Omental fat pad (tissue), 3 donors: ENCODE measurements at regions not wholly inside any gene's neighbourhood (a gene's known extent, or its start where the extent isn't known, plus 50 kb on each side); places are given as distances from the start of the nearest gene placed in this dataset.

Experiments used
- ATAC-seq: fragments of 150-250 bp; one replicate; pipeline ENCODE4 v1.9.1; 2016; ENCODE audit warnings: mild to moderate bottlenecking, moderate library complexity; ENCODE audit not compliant: low FRiP score
- DNase-seq: peaks from one replicate; pipeline ENCODE4 v3.0.0-alpha.2; 2019; ENCODE audit warnings: low spot score
- TF ChIP-seq, protein P1 (sequence below), 3 donors: fragments of 450-650 bp; IDR thresholded peaks; one replicate each; pipeline ENCODE4 v1.5.1; 2016 to 2017; ENCODE audit warnings: antibody characterized with exemption in 3 of 3, mild to moderate bottlenecking in 3 of 3, moderate library complexity in 2 of 3

DNA sequence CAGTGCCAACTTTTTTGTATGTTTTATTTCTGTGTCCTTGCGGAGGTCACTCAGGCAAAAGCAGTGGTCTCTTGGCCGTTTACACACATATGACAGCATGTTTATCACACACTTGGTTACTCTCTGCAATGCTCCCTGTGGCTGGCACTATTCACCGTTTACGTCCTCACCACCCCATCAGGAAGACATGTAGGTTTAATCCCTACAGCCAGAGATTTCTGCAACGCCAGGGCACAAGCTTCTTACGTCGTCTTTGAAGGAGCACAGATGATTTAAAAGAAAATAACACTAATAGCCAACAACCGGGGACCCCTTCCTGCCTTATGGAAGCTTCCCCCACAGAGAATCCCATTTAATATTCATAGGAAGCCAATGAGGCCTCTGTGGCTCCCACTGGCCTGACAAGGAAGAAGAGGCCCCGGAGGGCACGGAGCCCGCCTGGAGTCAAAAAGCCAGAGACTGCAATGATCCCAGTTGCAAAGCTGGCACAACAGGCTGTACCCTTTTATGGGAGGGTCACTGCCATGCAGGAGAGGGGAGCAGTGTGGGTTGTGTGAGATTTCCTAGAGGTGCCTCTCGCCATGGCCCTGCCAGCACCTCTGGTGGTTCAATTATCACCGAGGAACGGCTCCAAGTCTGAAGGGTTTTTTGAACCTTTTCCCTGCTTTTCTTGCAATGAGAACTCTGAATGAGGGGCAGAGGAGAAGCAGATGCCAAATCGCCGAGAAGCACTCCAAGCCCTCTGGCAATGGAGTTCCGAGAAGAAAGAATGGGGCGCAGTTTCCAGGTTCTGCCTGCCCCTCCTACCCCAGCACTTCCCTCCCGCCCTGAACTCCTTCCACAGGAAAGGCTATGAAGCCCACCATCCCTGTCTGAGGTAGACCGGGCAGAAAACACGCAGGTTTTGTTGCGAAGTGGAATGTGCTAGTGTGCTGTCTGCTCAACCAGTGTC lies 96.2 kb downstream of the THBS2 start:
- TF ChIP-seq, protein P1, sequence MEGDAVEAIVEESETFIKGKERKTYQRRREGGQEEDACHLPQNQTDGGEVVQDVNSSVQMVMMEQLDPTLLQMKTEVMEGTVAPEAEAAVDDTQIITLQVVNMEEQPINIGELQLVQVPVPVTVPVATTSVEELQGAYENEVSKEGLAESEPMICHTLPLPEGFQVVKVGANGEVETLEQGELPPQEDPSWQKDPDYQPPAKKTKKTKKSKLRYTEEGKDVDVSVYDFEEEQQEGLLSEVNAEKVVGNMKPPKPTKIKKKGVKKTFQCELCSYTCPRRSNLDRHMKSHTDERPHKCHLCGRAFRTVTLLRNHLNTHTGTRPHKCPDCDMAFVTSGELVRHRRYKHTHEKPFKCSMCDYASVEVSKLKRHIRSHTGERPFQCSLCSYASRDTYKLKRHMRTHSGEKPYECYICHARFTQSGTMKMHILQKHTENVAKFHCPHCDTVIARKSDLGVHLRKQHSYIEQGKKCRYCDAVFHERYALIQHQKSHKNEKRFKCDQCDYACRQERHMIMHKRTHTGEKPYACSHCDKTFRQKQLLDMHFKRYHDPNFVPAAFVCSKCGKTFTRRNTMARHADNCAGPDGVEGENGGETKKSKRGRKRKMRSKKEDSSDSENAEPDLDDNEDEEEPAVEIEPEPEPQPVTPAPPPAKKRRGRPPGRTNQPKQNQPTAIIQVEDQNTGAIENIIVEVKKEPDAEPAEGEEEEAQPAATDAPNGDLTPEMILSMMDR (IDR thresholded peaks at IDR 0.05), result no peak
- DNase-seq (no peak), ATAC-seq (no peak)

- no peak for ATAC-seq
- no peak for DNase-seq
- TF ChIP-seq, protein P1 (IDR thresholded peaks at IDR 0.05), result no peak
Observed at GRCh38 chr6:169156793-169157147, 96.9 kb downstream of the THBS2 start.

DNA sequence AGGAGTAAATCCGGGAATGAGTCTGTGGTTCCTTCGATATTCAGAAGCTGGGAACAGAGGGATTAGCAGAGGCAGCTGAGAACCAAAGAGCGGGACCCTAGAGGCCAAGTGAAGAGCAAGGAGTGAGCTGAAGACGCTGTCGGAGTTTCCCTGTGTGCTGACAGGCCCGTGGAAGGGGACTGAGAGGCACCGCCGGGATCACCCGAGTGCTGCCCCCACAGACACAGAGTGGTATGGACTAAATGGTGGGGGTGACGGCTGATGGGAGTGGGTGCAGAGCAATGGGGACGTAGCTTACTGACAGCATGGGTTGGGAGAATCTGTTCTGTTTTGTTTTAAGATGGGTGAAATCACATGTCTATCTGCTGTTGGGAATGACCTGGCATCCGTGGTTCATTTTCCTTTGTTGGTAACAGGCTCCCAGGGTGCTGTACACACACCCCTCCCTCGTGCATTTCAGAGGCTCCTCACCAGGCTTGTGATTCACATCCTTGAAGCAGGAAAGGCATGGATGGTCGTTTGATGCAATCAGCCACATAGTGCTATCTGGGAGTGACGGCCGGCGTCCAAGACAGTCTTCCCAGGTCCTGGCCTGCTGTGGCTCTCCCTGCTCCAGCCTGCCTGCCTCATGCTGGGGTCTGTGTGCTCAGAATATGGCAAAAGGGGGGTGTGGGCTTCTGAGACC lies 97.4 kb downstream of the THBS2 start:
- DNase-seq (no peak), ATAC-seq (no peak)
- TF ChIP-seq, protein P1 (IDR thresholded peaks at IDR 0.05), result no peak

GRCh38 chr6:169155481-169155880 lies 98.2 kb downstream of the THBS2 start:
- no peak for DNase-seq
- no peak for ATAC-seq
- TF ChIP-seq, protein P1 (IDR thresholded peaks at IDR 0.05), result no peak

- TF ChIP-seq, protein P1 (IDR thresholded peaks at IDR 0.05), result no peak
- ATAC-seq, result no peak
- DNase-seq, result no peak
Observed at GRCh38 chr6:169153401-169153800, 100.2 kb downstream of the THBS2 start.

- DNase-seq (no peak), ATAC-seq (no peak)
- TF ChIP-seq, protein P1 (IDR thresholded peaks at IDR 0.05), result no peak
Observed at GRCh38 chr6:169146521-169146920, 107.1 kb downstream of the THBS2 start.
